GM19452 (cell line): ENCODE measurements at regions not wholly inside any gene's neighbourhood (a gene's known extent, or its start where the extent isn't known, plus 50 kb on each side); places are given as distances from the start of the nearest gene placed in this dataset.
"Not testable (repeated sequence)": the region's sequence is repeated elsewhere in the genome, so short reads cannot be mapped to it uniquely, and the experiment has no call there.

Experiments used
- ATAC-seq: cut with Tn5 transposase; IDR thresholded peaks from one replicate; pipeline ENCODE4 v1.9.1; 2021; ENCODE audit not compliant: unreplicated experiment

DNA sequence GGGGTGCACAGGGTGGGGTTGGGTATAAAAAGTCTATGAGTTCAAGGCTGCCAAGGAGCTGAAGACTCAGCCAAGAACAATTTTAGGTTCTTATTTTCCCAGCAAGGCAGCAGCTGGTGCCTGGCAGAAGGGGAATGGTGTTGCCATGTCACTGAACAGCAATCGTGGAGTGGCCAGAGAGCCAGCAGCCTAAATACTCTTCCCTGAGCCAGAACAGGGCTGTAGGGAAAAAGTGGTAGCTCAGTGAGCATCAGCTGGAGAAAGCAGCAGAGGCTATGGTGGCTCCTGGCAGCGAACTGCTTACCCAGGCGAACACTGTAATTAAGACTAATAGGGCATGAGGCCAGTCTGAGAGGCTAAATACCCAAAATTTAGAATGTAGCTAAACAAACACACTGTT lies 334.9 kb downstream of the RMST start:
- ATAC-seq: no peak

GRCh38 chr12:97800561-97800960 lies 338.0 kb downstream of the RMST start:
- no peak for ATAC-seq

GRCh38 chr12:97801471-97802059 lies 339.0 kb downstream of the RMST start:
- ATAC-seq: no peak

GRCh38 chr12:97805146-97805545 lies 342.5 kb downstream of the RMST start:
- no peak for ATAC-seq

- ATAC-seq: no peak
Observed at GRCh38 chr12:97813301-97813700, 350.7 kb downstream of the RMST start.

GRCh38 chr12:97821806-97822205 lies 359.2 kb downstream of the RMST start:
- no peak for ATAC-seq

GRCh38 chr12:97835541-97835940 lies 372.9 kb downstream of the RMST start:
- ATAC-seq: no peak

DNA sequence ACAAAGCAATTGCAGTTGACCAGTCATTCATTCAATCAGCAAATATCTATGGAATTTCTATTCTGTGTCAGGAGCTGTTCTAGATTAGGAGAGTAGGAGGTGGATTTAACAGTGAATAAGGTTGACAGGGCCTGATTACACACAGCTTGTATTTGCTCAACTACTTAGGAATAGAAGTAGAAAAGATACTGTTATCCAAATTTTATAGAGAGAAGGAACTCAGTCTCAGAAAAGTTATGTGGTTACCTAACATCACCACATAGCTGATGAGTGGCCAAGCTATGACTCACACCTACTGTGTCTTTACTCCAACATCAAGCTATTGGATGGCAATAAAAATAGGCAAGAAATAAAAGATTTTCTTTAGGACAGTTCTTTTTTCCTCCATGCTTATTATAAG lies 374.8 kb downstream of the RMST start:
- ATAC-seq: no peak

- ATAC-seq: no peak
Observed at GRCh38 chr12:97848051-97848450, 385.4 kb downstream of the RMST start.

- no peak for ATAC-seq
Observed at GRCh38 chr12:97854477-97854876, 391.9 kb downstream of the RMST start.

GRCh38 chr12:97862072-97862471 lies 399.5 kb downstream of the RMST start:
- no peak for ATAC-seq

DNA sequence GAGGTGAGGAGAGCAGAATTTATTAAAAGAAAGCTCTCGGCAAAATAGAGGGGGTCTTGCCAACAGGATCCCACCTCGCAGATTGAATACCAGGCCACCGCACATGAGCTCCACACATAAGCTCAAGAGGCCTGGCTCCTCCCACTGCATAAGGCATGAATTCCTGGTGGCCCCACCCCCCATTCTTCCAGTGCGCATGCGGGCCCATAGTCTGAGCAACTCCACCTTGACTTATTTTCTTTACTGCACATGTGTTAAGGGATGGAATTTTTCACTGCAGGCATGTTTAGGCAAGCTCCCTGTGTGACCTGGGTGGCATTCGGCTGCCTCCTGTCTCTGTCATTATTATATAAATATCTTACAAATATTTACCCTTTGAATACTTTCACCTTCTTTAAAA lies 412.5 kb downstream of the RMST start:
- no peak for ATAC-seq

- ATAC-seq: no peak
Observed at GRCh38 chr12:97876780-97877179, 414.2 kb downstream of the RMST start.

DNA sequence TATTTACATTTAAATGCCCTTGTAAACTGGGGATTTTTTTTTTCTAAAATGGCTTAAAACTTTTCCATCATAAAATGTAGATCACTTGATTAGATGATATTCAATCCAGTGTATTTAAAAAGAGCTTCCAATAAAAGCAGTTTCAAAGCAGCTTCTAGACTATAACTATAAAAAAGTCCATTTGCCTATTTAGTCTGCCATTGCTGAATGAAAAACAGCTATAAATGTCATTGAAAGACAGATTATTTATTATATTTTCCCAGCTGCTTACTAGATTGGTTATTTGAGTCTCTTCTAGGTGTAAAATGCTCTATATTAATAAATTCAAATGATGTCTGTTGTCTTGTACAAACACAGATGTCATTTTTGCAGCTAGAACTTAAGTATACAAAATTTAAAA lies 414.8 kb downstream of the RMST start:
- no peak for ATAC-seq

DNA sequence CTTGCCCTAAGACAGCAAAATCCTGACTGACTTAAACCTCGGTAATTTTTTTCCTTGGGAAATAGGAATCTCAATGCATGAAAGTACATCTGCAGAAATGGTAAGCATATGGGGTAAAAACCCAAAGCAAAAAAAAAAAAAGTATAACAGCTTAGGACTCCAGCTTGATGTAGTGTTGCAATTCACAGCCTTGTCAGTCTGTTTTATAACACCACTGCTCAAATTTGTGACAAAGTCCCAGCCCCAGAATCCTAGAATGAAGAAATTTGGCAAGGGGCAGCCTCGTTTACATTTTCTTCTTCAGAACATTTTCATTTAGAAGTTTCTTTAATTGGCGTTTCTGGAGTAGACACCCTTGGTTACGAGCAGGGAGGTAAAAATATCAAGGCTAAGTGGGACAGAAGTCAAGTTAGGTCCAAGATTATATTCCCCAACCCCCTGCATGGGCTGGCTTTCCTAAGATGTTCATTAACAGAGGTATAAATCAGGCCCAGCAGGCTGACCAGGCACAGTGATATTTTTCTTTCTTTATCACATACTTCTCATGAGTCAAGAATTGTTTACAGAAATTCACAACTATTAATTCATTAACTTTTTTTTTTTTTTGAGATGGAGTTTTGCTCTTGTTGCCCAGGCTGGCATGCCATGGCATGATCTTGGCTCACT lies 424.0 kb downstream of the RMST start:
- ATAC-seq: no peak

- not testable (repeated sequence) for ATAC-seq
Observed at GRCh38 chr12:97897881-97898280, 435.3 kb downstream of the RMST start.

DNA sequence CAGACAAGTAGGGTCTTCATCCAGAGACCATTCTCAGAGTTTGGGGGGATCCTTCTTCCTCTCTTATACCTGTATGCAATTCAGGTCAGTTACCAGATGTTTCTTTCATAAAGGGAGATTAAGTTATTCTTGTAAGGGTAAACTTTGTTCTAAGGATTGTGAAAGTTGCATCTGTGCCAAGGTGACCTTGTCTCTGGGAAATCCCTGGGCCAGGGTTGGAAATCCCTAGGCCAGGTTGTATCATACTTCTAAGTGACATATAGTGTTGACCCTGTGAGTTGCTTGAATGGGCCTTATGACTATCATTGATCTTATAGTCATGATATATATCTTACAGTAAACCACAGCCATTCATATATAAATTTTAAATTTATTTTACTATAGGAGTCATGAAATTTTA lies 436.9 kb downstream of the RMST start:
- ATAC-seq: no peak

DNA sequence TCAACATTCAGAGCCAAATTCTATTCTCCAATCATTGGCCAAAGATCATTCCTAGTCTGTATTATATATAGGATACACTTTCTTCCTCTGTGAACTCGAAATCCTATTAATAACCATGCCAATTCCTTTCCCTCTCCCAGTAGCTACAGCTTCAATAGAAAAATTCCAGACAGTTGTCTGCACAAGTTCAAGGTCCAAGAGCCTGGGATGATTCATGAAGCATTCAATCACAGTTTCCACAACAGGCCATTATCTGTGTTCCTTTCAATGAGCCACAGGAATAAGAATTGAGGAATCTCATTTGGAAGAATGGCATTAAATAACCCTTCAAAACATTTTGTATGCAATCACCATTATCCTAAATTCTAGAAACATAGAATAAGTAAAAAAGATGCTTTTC lies 437.4 kb downstream of the RMST start:
- no peak for ATAC-seq

DNA sequence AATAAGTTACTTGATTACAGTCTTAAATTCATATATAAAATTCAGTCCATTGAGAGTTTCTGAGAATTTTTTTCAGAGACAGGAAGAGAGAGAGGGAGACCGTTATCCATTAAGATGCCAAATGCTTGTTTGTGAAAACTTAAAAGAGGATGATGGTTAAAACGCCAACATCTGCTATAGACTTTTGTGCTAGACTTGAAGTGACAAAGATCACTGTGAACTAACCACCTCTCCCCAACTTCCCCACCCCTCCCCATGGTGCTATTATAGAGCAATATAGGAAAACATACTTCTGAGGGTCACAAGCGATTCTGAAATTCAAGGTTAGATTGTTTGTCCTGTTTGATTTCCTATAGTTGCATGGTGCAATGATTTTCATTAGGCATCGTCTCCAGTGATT lies 440.8 kb downstream of the RMST start:
- ATAC-seq: no peak

DNA sequence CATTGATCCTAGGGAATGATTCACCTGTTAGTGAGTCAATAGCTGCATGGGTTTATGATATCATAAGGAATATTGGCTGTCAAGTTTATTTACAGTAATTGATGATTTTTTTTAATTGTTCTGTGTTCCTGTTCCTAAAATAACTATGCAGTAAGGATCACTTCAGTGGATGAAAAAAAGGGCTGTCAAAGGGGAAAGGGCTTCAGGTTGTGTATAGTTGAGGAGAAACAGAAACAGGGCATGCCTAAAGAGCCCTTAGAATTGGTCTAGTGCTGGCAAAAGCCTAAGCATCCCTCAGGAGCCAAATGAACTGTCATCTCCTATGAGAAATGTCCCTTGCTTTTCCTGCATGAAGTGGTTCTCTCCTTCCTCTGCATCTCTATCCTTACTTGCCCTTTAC lies 444.9 kb downstream of the RMST start:
- ATAC-seq: no peak

- ATAC-seq: no peak
Observed at GRCh38 chr12:97910559-97910958, 448.0 kb downstream of the RMST start.

DNA sequence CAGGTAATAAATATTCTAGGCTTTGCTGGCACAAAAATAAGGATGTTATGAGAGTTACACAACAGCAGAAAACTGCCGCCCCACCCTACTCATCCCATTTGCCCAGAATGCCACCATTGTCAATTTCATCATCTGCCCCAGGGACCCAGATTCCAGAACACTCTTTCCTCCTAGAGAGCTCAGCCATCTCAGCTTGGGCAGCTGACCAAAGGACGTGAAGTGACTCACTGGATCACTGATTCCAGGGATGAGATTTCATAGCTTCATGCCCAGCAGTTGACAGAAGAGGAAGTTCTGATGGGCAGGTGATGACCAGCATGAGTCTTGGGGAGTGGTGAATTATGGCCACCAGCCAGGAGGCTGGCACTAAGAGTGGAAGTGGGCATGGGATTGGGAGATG lies 450.3 kb downstream of the RMST start:
- no peak for ATAC-seq
